Loucy (cell line): ENCODE measurements at regions not wholly inside any gene's neighbourhood (a gene's known extent, or its start where the extent isn't known, plus 50 kb on each side); places are given as distances from the start of the nearest gene placed in this dataset.

Experiments
- H2AFZ ChIP-seq: fragments of 200-600 bp; sonication (generic); 2 replicates; pipeline ENCODE4 v1.6.0; 2016; ENCODE audit warnings: antibody characterized with exemption, mild to moderate bottlenecking, low read length, moderate library complexity
- H3F3A ChIP-seq: fragments of 200-600 bp; 2 replicates; pipeline ENCODE4 v1.6.0; 2016; ENCODE audit warnings: antibody characterized with exemption, low read depth, mild to moderate bottlenecking
- H3K27me3 ChIP-seq: fragments of 200-600 bp; sonication (generic); 2 replicates; pipeline ENCODE4 v1.6.1; 2014; ENCODE audit warnings: low read length, mild to moderate bottlenecking; ENCODE audit not compliant: insufficient read depth, poor library complexity, severe bottlenecking
- H3K36me3 ChIP-seq: fragments of 200-600 bp; sonication (generic); 2 replicates; pipeline ENCODE4 v1.6.1; 2016; ENCODE audit warnings: low read length; ENCODE audit not compliant: insufficient read depth
- H3K4me1 ChIP-seq: fragments of 200-600 bp; sonication (generic); 2 replicates; pipeline ENCODE4 v1.5.1; 2014; ENCODE audit warnings: low read length, mild to moderate bottlenecking; ENCODE audit not compliant: insufficient read depth, poor library complexity, severe bottlenecking
- H3K4me2 ChIP-seq: fragments of 200-600 bp; sonication (generic); 2 replicates; pipeline ENCODE4 v1.6.0; 2014; ENCODE audit warnings: antibody characterized with exemption, low read length, low read depth, mild to moderate bottlenecking; ENCODE audit not compliant: poor library complexity, severe bottlenecking
- H3K4me3 ChIP-seq: fragments of 200-600 bp; sonication (generic); 2 replicates; pipeline ENCODE4 v1.5.1; 2014; ENCODE audit warnings: low read length, mild to moderate bottlenecking, mixed read lengths; ENCODE audit not compliant: poor library complexity, severe bottlenecking
- H3K79me2 ChIP-seq: fragments of 200-600 bp; sonication (generic); 2 replicates; pipeline ENCODE4 v1.6.1; 2014; ENCODE audit warnings: low read length; ENCODE audit not compliant: insufficient read depth
- H3K9ac ChIP-seq: fragments of 200-600 bp; sonication (generic); 2 replicates; pipeline ENCODE4 v1.6.0; 2014; ENCODE audit warnings: mild to moderate bottlenecking, low read depth, low read length, moderate library complexity; ENCODE audit not compliant: poor library complexity, severe bottlenecking
- H3K9me2 ChIP-seq: fragments of 200-600 bp; sonication (generic); replicated peaks from 2 replicates; pipeline ENCODE4 v1.6.1; 2016; ENCODE audit warnings: low read depth, low read length, mixed read lengths
- H3K9me3 ChIP-seq: fragments of 200-600 bp; sonication (generic); 2 replicates; pipeline ENCODE4 v1.6.1; 2014; ENCODE audit warnings: mild to moderate bottlenecking, antibody characterized with exemption, low read length, low read depth; ENCODE audit not compliant: insufficient read depth
- H4K20me1 ChIP-seq: fragments of 200-600 bp; sonication (generic); 2 replicates; pipeline ENCODE4 v1.6.0; 2014; ENCODE audit warnings: antibody characterized with exemption, low read length, mild to moderate bottlenecking; ENCODE audit not compliant: insufficient read depth, poor library complexity, severe bottlenecking
- EZH2phosphoT487 ChIP-seq: fragments of 200-600 bp; IDR thresholded peaks from 2 replicates; pipeline ENCODE4 v1.6.1; 2018; ENCODE audit warnings: antibody characterized with exemption, mild to moderate bottlenecking, moderate library complexity, borderline replicate concordance
- TF ChIP-seq, protein P1 (sequence below): fragments of 200-600 bp; sonication (generic); conservative IDR thresholded peaks from 2 replicates; pipeline ENCODE4 v1.5.1; 2014; ENCODE audit warnings: mild to moderate bottlenecking, antibody characterized with exemption, low read length

GRCh38 chr2:147615726-147616125, 229.1 kb upstream of the ACVR2A start:
- TF ChIP-seq, protein P1, sequence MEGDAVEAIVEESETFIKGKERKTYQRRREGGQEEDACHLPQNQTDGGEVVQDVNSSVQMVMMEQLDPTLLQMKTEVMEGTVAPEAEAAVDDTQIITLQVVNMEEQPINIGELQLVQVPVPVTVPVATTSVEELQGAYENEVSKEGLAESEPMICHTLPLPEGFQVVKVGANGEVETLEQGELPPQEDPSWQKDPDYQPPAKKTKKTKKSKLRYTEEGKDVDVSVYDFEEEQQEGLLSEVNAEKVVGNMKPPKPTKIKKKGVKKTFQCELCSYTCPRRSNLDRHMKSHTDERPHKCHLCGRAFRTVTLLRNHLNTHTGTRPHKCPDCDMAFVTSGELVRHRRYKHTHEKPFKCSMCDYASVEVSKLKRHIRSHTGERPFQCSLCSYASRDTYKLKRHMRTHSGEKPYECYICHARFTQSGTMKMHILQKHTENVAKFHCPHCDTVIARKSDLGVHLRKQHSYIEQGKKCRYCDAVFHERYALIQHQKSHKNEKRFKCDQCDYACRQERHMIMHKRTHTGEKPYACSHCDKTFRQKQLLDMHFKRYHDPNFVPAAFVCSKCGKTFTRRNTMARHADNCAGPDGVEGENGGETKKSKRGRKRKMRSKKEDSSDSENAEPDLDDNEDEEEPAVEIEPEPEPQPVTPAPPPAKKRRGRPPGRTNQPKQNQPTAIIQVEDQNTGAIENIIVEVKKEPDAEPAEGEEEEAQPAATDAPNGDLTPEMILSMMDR = no peak
- no peak for TF ChIP-seq EZH2phosphoT487
- Histone ChIP-seq H3K4me2 (no peak overlapping the region), H3K4me3 (no peak overlapping the region), H3K79me2 (no peaks in the 10 kb centered on the region), H3K9me3 (no peaks in the 10 kb centered on the region), H3K4me1 (no peaks in the 10 kb centered on the region), H3K27me3 (no peaks in the 10 kb centered on the region), H4K20me1 (no peaks in the 10 kb centered on the region), H2AFZ (no peak overlapping the region), H3K9ac (no peak overlapping the region), H3K36me3 (no peaks in the 10 kb centered on the region), H3F3A (no peaks in the 10 kb centered on the region), H3K9me2 (no peaks in the 10 kb centered on the region)

DNA sequence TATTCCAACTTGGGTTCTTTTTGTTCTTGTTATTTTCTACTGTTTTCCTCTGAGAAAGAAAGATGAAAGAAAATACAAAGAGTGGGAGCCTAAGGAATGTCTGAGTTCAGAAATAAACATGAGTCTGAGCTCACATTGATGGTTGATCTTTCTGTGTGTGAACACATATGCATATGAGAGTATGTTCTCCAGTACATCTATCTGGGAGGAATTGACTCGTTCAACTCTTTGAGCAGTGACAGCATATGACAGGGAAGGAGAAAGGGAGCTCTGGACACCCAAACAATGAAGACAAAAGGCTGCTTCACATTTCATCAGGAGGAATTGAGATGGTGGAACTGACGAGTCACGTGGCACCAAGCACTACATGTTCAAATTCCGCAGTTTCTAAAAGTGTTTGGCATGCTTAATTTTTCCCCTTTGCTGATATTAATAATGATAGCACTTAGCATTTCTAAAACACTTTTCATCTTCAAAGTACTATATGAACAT, 229.8 kb upstream of the ACVR2A start:
- no peak overlapping the region for H3K9ac ChIP-seq
- no peaks in the 10 kb centered on the region for H3K27me3 ChIP-seq
- H3K9me3 ChIP-seq = no peaks in the 10 kb centered on the region
- TF ChIP-seq, protein P1 = no peak
- no peak for TF ChIP-seq EZH2phosphoT487
- H3K4me1 ChIP-seq = no peaks in the 10 kb centered on the region
- no peaks in the 10 kb centered on the region for H4K20me1 ChIP-seq
- no peaks in the 10 kb centered on the region for H3F3A ChIP-seq
- no peak overlapping the region for H2AFZ ChIP-seq
- no peaks in the 10 kb centered on the region for H3K9me2 ChIP-seq
- H3K79me2 ChIP-seq = no peaks in the 10 kb centered on the region
- no peaks in the 10 kb centered on the region for H3K36me3 ChIP-seq
- H3K4me3 ChIP-seq = no peak overlapping the region
- H3K4me2 ChIP-seq = no peak overlapping the region

- no peak overlapping the region for H3K4me3 ChIP-seq
- H3K36me3 ChIP-seq = no peaks in the 10 kb centered on the region
- no peaks in the 10 kb centered on the region for H3K27me3 ChIP-seq
- no peak for TF ChIP-seq EZH2phosphoT487
- TF ChIP-seq, protein P1 = no peak
- no peak overlapping the region for H3K9ac ChIP-seq
- H2AFZ ChIP-seq = no peak overlapping the region
- no peak overlapping the region for H3K4me2 ChIP-seq
- H3K4me1 ChIP-seq = no peaks in the 10 kb centered on the region
- H3F3A ChIP-seq = no peaks in the 10 kb centered on the region
- H3K79me2 ChIP-seq = no peaks in the 10 kb centered on the region
- H3K9me2 ChIP-seq = no peaks in the 10 kb centered on the region
- no peaks in the 10 kb centered on the region for H4K20me1 ChIP-seq
- no peaks in the 10 kb centered on the region for H3K9me3 ChIP-seq
Observed at GRCh38 chr2:147614471-147614870, 230.4 kb upstream of the ACVR2A start.
